ENCODE measurements at regions not wholly inside any gene's neighbourhood (a gene's known extent, or its start where the extent isn't known, plus 50 kb on each side); places are given as distances from the start of the nearest gene placed in this dataset.

GRCh38 chr17:77696721-77697460 lies 261.6 kb upstream of the TNRC6C start:
- TF ChIP-seq CTCF (conservative IDR thresholded peaks at IDR 0.05) = no peak
- no peak for TF ChIP-seq EZH2 (IDR thresholded peaks at IDR 0.05; ENCODE audit: low read depth)
